T-helper 1 cell treated with Interleukin-12 subunit alpha and Interleukin-12 subunit beta and Interleukin-4 antibody, amounts not matched to agents 30 ng/mL and 1 ng/mL, for 36 hours (primary cell): ENCODE measurements at regions not wholly inside any gene's neighbourhood (a gene's known extent, or its start where the extent isn't known, plus 50 kb on each side); places are given as distances from the start of the nearest gene placed in this dataset.
"Not testable (repeated sequence)": the region's sequence is repeated elsewhere in the genome, so short reads cannot be mapped to it uniquely, and the experiment has no call there.

Experiments used
- intact Hi-C: fragments of 100-400 bp; cut with micrococcal nuclease; formaldehyde crosslinking; loops from one replicate; pipeline ENCODE4 v1.15.1; 2024

- intact Hi-C loops = no loop called here
Observed at GRCh38 chr1:101465941-101466340, 229.1 kb downstream of the S1PR1 start.

DNA sequence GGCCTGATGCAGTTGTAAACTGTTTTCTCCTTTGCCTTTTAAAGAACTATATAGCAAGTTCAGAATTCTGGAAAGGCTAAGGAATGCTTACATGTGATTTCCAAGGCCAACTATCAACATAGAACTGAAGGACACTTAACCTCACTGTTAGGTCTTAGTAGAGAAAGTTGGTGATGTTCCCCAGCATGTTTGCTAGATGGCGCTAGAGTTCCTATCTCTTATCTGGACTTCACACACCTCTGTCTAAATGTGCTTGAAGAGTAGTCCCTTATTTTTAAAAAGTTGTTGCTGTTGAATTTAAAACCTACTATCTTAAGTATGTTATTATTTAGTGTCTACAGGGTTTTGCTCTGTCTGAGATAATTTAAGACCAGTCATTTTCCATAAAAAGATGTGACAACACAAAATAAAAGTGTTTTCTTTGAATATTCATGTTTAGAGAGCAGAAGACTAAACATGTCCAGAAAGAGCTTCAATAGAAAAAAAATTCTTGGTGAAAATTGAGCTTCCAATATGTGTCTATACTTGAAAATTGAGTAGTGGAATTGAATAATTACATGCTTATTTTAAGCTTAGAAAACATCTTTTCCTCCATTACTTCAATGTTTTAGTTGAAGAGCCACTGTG is 237.3 kb downstream of the S1PR1 start:
- intact Hi-C loops = no loop called here

- intact Hi-C loops = no loop called here
Observed at GRCh38 chr1:101476541-101476940, 239.7 kb downstream of the S1PR1 start.

DNA sequence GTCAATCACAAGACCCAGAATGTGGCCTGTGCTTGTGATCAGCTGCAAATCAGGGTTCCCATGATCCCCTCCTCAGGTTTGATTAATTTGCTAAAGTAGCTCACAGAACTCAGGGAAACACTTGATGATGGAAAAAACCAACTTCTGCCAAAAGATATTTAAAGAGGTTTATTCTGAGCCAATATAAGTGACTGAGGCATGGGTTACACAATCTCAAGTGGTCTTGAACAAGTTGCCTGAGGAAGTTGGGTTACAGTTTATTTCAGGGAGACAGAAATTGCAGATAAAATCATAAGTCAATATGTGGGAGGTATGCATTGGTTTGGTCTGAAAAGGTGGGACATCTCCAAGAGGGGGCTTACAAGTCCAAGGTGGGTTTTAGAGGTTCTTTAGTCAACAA is 243.1 kb downstream of the S1PR1 start:
- intact Hi-C loops = no loop called here

- intact Hi-C loops = no loop called here
Observed at GRCh38 chr1:101482306-101482705, 245.5 kb downstream of the S1PR1 start.

DNA sequence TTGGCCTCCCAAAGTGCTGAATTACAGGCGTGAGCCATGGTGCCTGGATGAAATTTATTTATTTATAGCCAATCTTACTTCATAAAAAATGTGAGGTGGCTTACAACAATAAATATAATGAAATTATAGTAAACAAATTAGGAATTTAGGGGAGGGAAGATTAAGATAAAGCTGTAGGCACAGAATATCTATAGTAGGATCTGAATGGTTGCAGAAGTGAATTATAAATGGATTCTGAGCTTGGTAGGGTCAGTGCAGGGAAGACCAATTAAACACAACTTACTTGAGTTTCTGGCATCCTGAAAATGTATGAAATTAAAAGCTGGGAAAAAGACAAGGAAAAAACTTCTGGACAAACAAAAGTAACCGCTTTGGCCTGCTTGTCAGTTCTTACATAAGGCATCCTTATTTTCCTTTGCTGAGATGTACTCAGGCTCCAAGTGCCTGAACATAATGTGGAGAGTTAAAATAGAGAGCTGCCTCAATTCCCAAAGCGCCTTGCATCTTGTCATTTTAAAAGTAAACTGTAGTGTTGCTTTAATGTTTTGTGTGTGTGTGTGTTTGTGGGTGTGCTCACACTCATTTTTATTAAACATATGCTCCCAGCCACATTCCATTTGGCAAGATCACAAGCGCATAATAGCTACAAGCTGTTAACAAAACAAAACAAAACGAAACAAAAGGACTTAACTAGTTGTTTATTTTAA is 247.3 kb downstream of the S1PR1 start:
- intact Hi-C loops = no loop called here

DNA sequence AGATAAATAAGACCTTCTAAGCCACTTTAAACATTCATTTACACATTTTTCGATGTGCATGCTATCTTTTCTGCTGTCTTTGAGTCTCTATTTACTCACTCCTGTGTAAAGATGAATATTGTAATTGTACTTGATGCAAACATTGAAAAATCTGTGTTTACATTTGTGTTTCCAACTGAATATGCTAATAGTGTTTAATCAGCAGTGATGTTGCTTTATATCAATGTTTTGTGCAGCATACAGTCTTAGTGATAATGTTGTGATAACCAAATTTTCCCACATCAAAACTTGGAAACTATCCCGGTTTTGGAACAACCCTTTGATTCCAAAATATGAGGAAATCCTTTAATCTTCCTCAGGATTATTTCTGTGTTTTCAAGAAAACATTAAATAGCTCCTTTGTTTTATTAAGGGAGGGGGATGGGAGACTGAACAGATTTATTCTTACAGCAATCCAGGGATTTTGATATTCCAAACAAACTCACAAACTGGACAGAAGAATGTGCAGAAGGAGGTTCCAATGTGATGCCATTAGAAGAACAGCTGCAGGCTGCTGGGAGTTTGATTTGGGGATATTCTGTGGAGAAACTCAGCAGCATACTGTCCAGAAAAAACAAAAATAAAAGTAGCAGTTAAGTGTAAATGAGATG is 248.0 kb downstream of the S1PR1 start:
- intact Hi-C loops = no loop called here

DNA sequence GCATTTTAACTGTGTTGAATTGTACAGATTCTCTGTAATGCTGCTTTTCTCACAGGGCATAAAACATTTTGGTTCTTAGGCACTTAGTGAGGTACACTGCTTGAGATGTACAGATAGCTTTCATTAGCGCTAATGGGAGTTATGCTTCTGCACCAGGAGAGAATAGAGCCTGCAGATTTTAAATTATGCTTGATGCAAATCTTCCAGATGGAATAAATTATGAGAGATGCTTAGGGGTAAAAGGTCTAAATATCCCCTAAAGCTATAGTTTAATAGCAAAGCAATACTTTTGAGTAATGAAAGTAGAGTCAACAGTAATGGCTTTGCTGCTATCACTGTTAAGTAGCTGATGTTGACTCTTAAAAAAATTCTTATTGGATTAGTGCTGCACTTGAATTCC is 248.9 kb downstream of the S1PR1 start:
- intact Hi-C loops = no loop called here

DNA sequence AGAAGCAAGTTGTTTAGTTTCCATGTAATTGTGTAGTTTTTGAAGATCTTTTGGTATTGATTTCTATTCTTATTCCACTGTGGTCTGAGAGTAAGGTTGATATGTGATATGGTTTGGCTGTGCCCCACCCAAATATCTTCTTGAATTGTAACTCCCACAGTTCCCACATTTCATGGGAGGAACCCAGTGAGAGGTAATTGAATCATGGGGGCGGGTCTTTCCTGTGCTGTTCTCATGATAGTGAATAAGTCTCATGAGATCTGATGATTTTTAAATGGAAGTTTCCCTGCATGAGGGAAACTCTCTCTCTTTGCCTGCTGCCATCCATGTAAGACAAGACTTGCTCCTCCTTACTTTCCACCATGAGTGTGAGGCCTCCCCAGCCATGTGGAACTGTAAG is 255.3 kb downstream of the S1PR1 start:
- intact Hi-C loops = not testable (repeated sequence)

- intact Hi-C loops = not testable (repeated sequence)
Observed at GRCh38 chr1:101493920-101494319, 257.1 kb downstream of the S1PR1 start.

GRCh38 chr1:101496109-101496508 is 259.3 kb downstream of the S1PR1 start:
- intact Hi-C loops = no loop called here

DNA sequence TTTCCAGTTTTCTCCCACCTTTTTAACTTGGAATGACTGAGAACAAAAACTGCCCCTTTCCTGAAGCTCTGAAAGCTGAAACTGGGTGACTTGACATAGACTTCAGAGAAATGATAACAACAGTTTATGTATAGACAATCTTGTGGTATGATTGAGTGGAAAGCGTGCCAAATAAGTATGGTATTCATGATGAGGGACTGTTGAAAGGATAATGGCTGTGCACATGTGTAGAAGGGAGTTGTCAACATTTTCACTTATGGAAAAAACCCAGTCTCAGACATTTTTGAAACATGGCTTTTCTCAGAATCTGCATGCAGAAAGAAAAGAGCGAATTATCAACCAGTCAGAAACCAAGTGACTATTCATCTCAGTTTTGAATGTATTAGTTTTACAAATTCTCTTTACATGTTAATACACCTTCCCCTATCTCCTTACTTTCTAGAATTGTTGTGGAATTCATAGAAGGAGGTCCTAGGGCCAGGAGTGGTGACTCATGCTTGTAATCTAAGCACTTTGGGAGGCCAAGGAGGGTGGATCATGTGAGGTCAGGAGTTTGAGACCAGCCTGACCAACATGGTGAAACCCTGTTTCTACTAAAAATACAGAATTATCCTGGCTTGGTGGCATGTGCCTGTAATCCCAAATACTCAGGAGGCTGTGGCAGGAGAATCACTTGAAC is 261.2 kb downstream of the S1PR1 start:
- intact Hi-C loops = no loop called here

DNA sequence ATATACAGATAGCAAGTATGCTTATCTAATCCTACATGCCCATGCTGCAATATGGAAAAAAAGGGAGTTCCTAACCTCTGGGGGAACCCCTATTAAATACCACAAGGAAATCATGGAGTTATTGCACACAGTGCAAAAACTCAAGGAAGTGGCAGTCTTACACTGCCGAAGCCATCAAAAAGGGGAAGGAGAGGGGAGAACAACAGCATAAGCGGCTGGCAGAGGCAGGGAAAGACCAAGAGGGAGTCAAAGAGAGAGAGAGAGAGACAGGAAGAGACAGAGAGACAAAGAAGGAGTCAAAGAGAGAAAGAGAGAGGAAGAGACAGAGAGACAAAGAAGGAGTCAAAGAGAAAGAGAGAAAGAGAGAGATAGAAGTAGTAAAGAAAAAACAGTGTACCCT is 267.3 kb downstream of the S1PR1 start:
- intact Hi-C loops = not testable (repeated sequence)

GRCh38 chr1:101505240-101505639 is 268.4 kb downstream of the S1PR1 start:
- intact Hi-C loops = not testable (repeated sequence)

DNA sequence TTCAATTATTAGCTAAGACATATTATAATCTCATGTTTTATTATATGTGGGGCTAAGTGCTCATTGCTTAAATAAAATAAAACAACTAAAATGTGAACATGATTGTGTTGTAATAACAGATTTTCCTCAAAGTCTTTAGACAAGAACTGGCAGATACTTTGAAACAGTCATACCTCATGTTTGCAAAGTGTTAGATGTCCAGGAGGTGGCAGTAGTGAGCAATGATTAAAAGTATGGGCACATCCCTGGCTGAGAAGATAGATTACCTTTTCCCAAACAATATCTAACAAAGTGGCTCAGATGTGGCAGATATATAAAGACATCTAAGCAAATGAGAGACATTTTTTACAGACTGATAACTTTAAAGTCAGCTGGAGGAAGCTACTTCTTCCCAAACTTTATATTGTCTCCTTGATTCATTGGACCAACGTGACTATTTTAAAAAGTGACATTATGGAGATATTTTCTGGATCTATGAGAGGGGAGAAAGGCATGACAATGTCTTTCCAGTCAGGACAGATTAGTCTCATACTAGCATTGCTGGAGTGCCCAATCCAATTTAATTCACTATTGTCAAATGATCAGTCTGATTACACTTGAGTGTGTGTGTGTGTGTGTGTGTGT is 269.8 kb downstream of the S1PR1 start:
- intact Hi-C loops = loop anchor here (1.0 kb wide), 1 partner anchor 928 kb away; no protein-coding TSS in a partner anchor

DNA sequence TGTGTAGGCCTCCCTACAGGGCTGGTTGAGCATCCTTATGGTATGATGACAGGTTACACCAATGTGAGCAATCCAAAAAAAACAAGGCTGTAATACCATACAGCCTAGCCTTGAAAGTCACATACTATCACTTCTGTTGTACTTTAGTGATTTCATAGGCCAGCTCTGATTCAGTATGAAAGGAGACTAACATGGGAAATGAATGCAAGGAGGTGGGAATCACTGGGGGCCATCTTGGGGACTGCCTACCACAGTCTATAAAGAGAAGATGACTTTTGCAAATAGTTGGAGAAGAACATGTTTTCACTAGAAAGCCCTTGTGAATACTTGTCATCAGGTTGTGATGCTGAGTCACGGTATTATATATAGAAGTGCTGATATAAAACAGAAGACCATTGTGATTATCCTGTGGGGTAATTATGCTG is 270.7 kb downstream of the S1PR1 start:
- intact Hi-C loops = no loop called here

GRCh38 chr1:101508913-101509312 is 272.1 kb downstream of the S1PR1 start:
- intact Hi-C loops = no loop called here

- intact Hi-C loops = no loop called here
Observed at GRCh38 chr1:101509370-101509769, 272.6 kb downstream of the S1PR1 start.

DNA sequence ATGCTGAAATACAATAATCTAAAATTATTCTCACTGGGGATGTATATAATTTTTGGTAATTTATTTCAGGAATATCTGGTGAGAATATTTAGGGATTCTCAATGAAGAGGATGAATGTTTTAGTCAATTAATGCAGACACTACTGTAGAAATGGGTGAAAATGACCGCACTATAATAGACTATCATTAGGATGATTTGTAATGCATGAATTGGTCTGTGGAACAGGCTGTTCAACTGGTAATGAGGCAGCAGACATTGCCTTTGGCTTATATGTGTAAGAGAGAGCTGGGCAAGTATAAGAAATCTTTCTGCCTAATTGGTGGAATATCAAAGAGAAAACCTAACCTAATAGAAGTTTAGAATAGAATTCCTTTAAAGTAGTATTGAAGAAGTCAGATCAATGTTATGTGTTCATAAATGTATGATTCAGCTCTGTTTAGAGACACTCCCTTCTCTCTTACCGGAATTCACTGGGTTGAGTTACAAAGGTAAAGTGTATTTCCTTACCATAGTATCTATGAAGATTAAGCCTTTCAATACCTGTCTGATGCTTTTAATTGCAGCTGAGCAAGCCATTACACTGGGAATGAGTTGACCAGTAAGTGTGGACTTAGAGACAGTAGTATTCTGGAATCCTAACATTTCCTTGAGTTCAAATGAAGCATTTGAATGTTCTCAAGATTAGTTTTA is 274.5 kb downstream of the S1PR1 start:
- intact Hi-C loops = no loop called here

- intact Hi-C loops = loop anchor here (1.0 to 5.0 kb wide), 5 partner anchors 47 to 1997 kb away; no protein-coding TSS in a partner anchor
Observed at GRCh38 chr1:101520302-101520701, 283.5 kb downstream of the S1PR1 start.

DNA sequence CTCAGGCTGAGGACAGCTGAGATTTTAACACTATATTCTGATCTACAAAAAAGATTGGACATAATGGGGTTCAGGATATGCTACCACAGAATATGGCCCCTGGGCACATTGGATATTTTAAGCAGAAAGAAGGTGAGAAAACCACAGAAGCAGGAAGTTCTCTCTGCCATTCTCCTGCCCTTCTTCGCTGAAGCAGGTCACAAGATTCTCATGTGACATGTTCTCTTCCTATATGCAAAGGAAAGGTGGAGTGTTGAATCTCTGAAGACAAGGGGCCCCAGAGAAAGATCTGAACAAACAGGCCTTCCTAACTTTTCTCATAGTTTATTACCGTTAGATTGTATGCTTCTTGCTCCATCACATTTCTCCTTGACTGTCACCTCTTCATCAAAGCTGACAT is 285.7 kb downstream of the S1PR1 start:
- intact Hi-C loops = loop anchor here (5.0 kb wide), 2 partner anchors 1940 to 1995 kb away; no protein-coding TSS in a partner anchor
